ENCODE measurements at regions not wholly inside any gene's neighbourhood (a gene's known extent, or its start where the extent isn't known, plus 50 kb on each side); places are given as distances from the start of the nearest gene placed in this dataset.

GRCh38 chr21:19914028-19914427, 1084.2 kb upstream of the NCAM2 start:
- in situ Hi-C loops (cut with HindIII; ENCODE audit: low pct_ligation_motif_present, low sequenced_read_pairs) = no loop called here
- H3K27me3 ChIP-seq (replicated peaks) = no peaks in the 10 kb centered on the region
- H3K36me3 ChIP-seq (replicated peaks) = no peaks in the 10 kb centered on the region
- TF ChIP-seq CTCF (IDR thresholded peaks at IDR 0.05; ENCODE audit: low read depth, low read length, missing control alignments) = no peak
- H3K4me3 ChIP-seq (ENCODE audit: low read depth, low read length) = no peak overlapping the region
- no peak overlapping the region for H3K27ac ChIP-seq
- no peak for DNase-seq

- in situ Hi-C loops (cut with HindIII; ENCODE audit: low pct_ligation_motif_present, low sequenced_read_pairs) = no loop called here
- Histone ChIP-seq H3K27me3 (replicated peaks) (no peaks in the 10 kb centered on the region), H3K36me3 (replicated peaks) (no peaks in the 10 kb centered on the region), H3K4me3 (ENCODE audit: low read depth, low read length) (no peak overlapping the region), H3K27ac (no peak overlapping the region)
- TF ChIP-seq CTCF (IDR thresholded peaks at IDR 0.05; ENCODE audit: low read depth, low read length, missing control alignments) = no peak
- DNase-seq = no peak
Observed at GRCh38 chr21:19921211-19921610, 1077.0 kb upstream of the NCAM2 start.

- Histone ChIP-seq H3K36me3 (replicated peaks) (no peaks in the 10 kb centered on the region), H3K27ac (no peak overlapping the region), H3K4me3 (ENCODE audit: low read depth, low read length) (no peak overlapping the region), H3K27me3 (replicated peaks) (no peaks in the 10 kb centered on the region)
- DNase-seq = no peak
- in situ Hi-C loops (cut with HindIII; ENCODE audit: low pct_ligation_motif_present, low sequenced_read_pairs) = no loop called here
- no peak for TF ChIP-seq CTCF (IDR thresholded peaks at IDR 0.05; ENCODE audit: low read depth, low read length, missing control alignments)
Observed at GRCh38 chr21:19922122-19922521, 1076.1 kb upstream of the NCAM2 start.

GRCh38 chr21:19935467-19935866, 1062.7 kb upstream of the NCAM2 start:
- no peaks in the 10 kb centered on the region for H3K36me3 ChIP-seq (replicated peaks)
- H3K4me3 ChIP-seq (ENCODE audit: low read depth, low read length) = no peak overlapping the region
- TF ChIP-seq CTCF (IDR thresholded peaks at IDR 0.05; ENCODE audit: low read depth, low read length, missing control alignments) = no peak
- in situ Hi-C loops (cut with HindIII; ENCODE audit: low pct_ligation_motif_present, low sequenced_read_pairs) = no loop called here
- no peak overlapping the region for H3K27ac ChIP-seq
- H3K27me3 ChIP-seq (replicated peaks) = no peaks in the 10 kb centered on the region
- no peak for DNase-seq

GRCh38 chr21:19937619-19938018, 1060.6 kb upstream of the NCAM2 start:
- H3K27me3 ChIP-seq (replicated peaks) = no peaks in the 10 kb centered on the region
- no peak for TF ChIP-seq CTCF (IDR thresholded peaks at IDR 0.05; ENCODE audit: low read depth, low read length, missing control alignments)
- DNase-seq = no peak
- H3K27ac ChIP-seq = no peak overlapping the region
- no peak overlapping the region for H3K4me3 ChIP-seq (ENCODE audit: low read depth, low read length)
- in situ Hi-C loops (cut with HindIII; ENCODE audit: low pct_ligation_motif_present, low sequenced_read_pairs) = no loop called here
- H3K36me3 ChIP-seq (replicated peaks) = no peaks in the 10 kb centered on the region

GRCh38 chr21:19941626-19942025, 1056.6 kb upstream of the NCAM2 start:
- no peak for TF ChIP-seq CTCF (IDR thresholded peaks at IDR 0.05; ENCODE audit: low read depth, low read length, missing control alignments)
- in situ Hi-C loops (cut with HindIII; ENCODE audit: low pct_ligation_motif_present, low sequenced_read_pairs) = no loop called here
- Histone ChIP-seq H3K27me3 (replicated peaks) (no peaks in the 10 kb centered on the region), H3K4me3 (ENCODE audit: low read depth, low read length) (no peak overlapping the region), H3K27ac (no peak overlapping the region), H3K36me3 (replicated peaks) (no peaks in the 10 kb centered on the region)
- DNase-seq = no peak
